T follicular helper cell (primary cell): ENCODE measurements at regions not wholly inside any gene's neighbourhood (a gene's known extent, or its start where the extent isn't known, plus 50 kb on each side); places are given as distances from the start of the nearest gene placed in this dataset.
A peak's percentile ranks its signal among the peaks of the same experiment; 100 is the strongest.
"Not testable (repeated sequence)": the region's sequence is repeated elsewhere in the genome, so short reads cannot be mapped to it uniquely, and the experiment has no call there.

ENCODE experiments used
- DNase-seq: peaks from one replicate; pipeline ENCODE4 v3.0.0-alpha.2; 2020; ENCODE audit warnings: low read depth

- DNase-seq = no peak
These were observed 403.0 kb upstream of the ASIC2 start for GRCh38 chr17:33696102-33696501.

- DNase-seq = no peak
These were observed 404.5 kb upstream of the ASIC2 start for GRCh38 chr17:33697557-33697956.

GRCh38 chr17:33701910-33702309 is 408.8 kb upstream of the ASIC2 start:
- no peak for DNase-seq

GRCh38 chr17:33704856-33705255 is 411.8 kb upstream of the ASIC2 start:
- DNase-seq = no peak

- no peak for DNase-seq
These were observed 416.8 kb upstream of the ASIC2 start for GRCh38 chr17:33709881-33710280.

- no peak for DNase-seq
These were observed 419.0 kb upstream of the ASIC2 start for GRCh38 chr17:33712120-33712519.

- no peak for DNase-seq
These were observed 423.9 kb upstream of the ASIC2 start for GRCh38 chr17:33716957-33717356.

GRCh38 chr17:33723736-33724135 is 430.6 kb upstream of the ASIC2 start:
- DNase-seq = not testable (repeated sequence)

- no peak for DNase-seq
These were observed 432.7 kb upstream of the ASIC2 start for GRCh38 chr17:33725675-33726271.

- DNase-seq = no peak
These were observed 437.0 kb upstream of the ASIC2 start for GRCh38 chr17:33730131-33730530.

GRCh38 chr17:33732116-33732515 is 439.0 kb upstream of the ASIC2 start:
- no peak for DNase-seq

- no peak for DNase-seq
These were observed 446.6 kb upstream of the ASIC2 start for GRCh38 chr17:33739714-33740113.

GRCh38 chr17:33745047-33745760 is 452.1 kb upstream of the ASIC2 start:
- no peak for DNase-seq

- DNase-seq = no peak
These were observed 456.1 kb upstream of the ASIC2 start for GRCh38 chr17:33749171-33749570.

- peak; percentile 45 for DNase-seq
These were observed 458.0 kb upstream of the ASIC2 start for GRCh38 chr17:33750943-33751701.

GRCh38 chr17:33751702-33752065 is 458.6 kb upstream of the ASIC2 start:
- DNase-seq = no peak

GRCh38 chr17:33753452-33753851 is 460.4 kb upstream of the ASIC2 start:
- DNase-seq = no peak

GRCh38 chr17:33756021-33756420 is 462.9 kb upstream of the ASIC2 start:
- no peak for DNase-seq

GRCh38 chr17:33765871-33766270 is 472.8 kb upstream of the ASIC2 start:
- no peak for DNase-seq

- DNase-seq = no peak
These were observed 473.6 kb upstream of the ASIC2 start for GRCh38 chr17:33766721-33767120.

- DNase-seq = no peak
These were observed 476.0 kb upstream of the ASIC2 start for GRCh38 chr17:33769066-33769465.

- DNase-seq = no peak
These were observed 478.8 kb upstream of the CCL2 start for GRCh38 chr17:33776304-33776703.

- DNase-seq = no peak
These were observed 478.2 kb upstream of the CCL2 start for GRCh38 chr17:33776903-33777302.
